ENCODE measurements at regions not wholly inside any gene's neighbourhood (a gene's known extent, or its start where the extent isn't known, plus 50 kb on each side); places are given as distances from the start of the nearest gene placed in this dataset.
"Not testable (repeated sequence)": the region's sequence is repeated elsewhere in the genome, so short reads cannot be mapped to it uniquely, and the experiment has no call there.

- no peak for TF ChIP-seq CTCF (IDR thresholded peaks at IDR 0.05)
- Histone ChIP-seq H3K4me3 (no peak overlapping the region), H3K27ac (no peak overlapping the region)
- DNase-seq (ENCODE audit: low spot score), result peak; percentile 31
Observed at GRCh38 chr5:2534251-2534650, 217.2 kb downstream of the IRX2 start.

- DNase-seq (ENCODE audit: low spot score), result peak; percentile 57
- not testable (repeated sequence) for H3K27ac ChIP-seq, H3K4me3 ChIP-seq
Observed at GRCh38 chr5:2533848-2534247, 217.6 kb downstream of the IRX2 start.

GRCh38 chr5:2532809-2533208 lies 218.7 kb downstream of the IRX2 start:
- Histone ChIP-seq H3K27ac (no peak overlapping the region), H3K4me3 (no peak overlapping the region)
- peak; percentile 45 for DNase-seq (ENCODE audit: low spot score)
- no peak for TF ChIP-seq CTCF (IDR thresholded peaks at IDR 0.05)

GRCh38 chr5:2531318-2531717 lies 220.2 kb downstream of the IRX2 start:
- Histone ChIP-seq H3K4me3 (no peak overlapping the region), H3K27ac (no peak overlapping the region)
- no peak for DNase-seq (ENCODE audit: low spot score)
- TF ChIP-seq CTCF (IDR thresholded peaks at IDR 0.05), result no peak

- no peak for TF ChIP-seq CTCF (IDR thresholded peaks at IDR 0.05)
- Histone ChIP-seq H3K4me3 (no peak overlapping the region), H3K27ac (no peak overlapping the region)
- peak; percentile 50 for DNase-seq (ENCODE audit: low spot score)
Observed at GRCh38 chr5:2530609-2531008, 220.9 kb downstream of the IRX2 start.

GRCh38 chr5:2529371-2530092 lies 221.9 kb downstream of the IRX2 start:
- H3K27ac ChIP-seq, result no peak overlapping the region
- DNase-seq (ENCODE audit: low spot score), result peak; percentile 29
- no peak overlapping the region for H3K4me3 ChIP-seq
- TF ChIP-seq CTCF (IDR thresholded peaks at IDR 0.05), result no peak

- H3K4me3 ChIP-seq, result no peak overlapping the region
- no peak overlapping the region for H3K27ac ChIP-seq
- DNase-seq (ENCODE audit: low spot score), result no peak
- no peak for TF ChIP-seq CTCF (IDR thresholded peaks at IDR 0.05)
Observed at GRCh38 chr5:2525351-2525750, 226.1 kb downstream of the IRX2 start.
